SU-DHL-6 (cell line): ENCODE measurements at regions not wholly inside any gene's neighbourhood (a gene's known extent, or its start where the extent isn't known, plus 50 kb on each side); places are given as distances from the start of the nearest gene placed in this dataset.

Source experiments
- CTCF ChIP-seq: fragments of 200-600 bp; sonication (generic); IDR thresholded peaks from one replicate; pipeline ENCODE4 v1.5.1; 2017; ENCODE audit warnings: antibody characterized with exemption, mild to moderate bottlenecking, low read length, moderate library complexity; ENCODE audit not compliant: insufficient read depth, poor library complexity, severe bottlenecking
- EZH2phosphoT487 ChIP-seq: fragments of 200-600 bp; sonication (generic), shearing (Covaris generic); conservative IDR thresholded peaks from 2 replicates; pipeline ENCODE4 v1.6.1; 2018; ENCODE audit warnings: mild to moderate bottlenecking, antibody characterized with exemption, low read length, moderate library complexity, mixed read lengths

- TF ChIP-seq CTCF, result no peak
- TF ChIP-seq EZH2phosphoT487, result no peak
Observed at GRCh38 chr21:38114717-38115333, 142.0 kb upstream of the KCNJ15 start.
